Amniotic epithelial cell (primary cell): ENCODE measurements at regions not wholly inside any gene's neighbourhood (a gene's known extent, or its start where the extent isn't known, plus 50 kb on each side); places are given as distances from the start of the nearest gene placed in this dataset.

Source experiments
- DNase-seq: peaks from one replicate; pipeline ENCODE4 v3.0.0-alpha.2; 2010; ENCODE audit warnings: low read depth

- no peak for DNase-seq
These were observed 344.4 kb downstream of the CTTN start for GRCh38 chr11:70742553-70743291.

DNA sequence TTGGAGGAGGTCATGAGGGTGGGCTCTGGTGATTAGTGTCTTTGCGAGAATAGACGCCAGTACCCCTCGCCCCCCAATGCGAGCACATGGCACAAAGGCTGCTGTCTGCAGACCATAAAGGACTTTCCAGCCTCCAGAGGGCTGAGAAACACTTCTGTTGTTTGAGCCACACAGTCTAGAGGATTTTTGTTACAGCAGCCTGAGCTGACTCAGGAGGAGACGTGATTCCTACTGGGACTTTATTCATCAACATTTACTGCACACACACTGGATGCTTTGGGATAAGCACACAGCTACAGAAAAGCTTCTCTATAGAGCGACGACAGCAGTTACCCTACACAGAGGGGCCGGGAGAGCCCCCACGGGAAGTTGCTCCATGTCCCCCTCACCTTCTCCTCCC lies 345.0 kb downstream of the CTTN start:
- DNase-seq: no peak

DNA sequence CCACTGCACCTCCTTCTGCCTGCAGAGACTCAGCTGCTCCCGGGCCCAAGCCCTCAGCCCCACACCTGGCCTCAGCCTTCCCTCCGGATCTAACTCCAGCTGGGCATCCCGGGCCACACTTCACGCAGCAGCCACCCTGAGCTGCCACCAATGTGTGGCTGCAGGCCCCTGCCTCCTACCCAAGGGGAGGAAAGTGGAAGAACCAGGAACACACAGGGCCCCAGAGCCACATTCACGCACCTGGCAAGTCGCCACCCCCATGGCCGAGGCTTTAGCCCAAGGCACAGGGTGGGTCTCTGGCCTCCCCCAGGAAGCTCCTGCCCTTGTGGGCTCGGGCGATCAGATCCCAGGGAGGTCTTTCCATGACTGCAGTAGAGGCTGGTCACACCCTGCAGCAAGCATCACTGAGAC lies 345.6 kb downstream of the CTTN start:
- DNase-seq: no peak

- no peak for DNase-seq
These were observed 346.3 kb downstream of the CTTN start for GRCh38 chr11:70744396-70745185.

DNA sequence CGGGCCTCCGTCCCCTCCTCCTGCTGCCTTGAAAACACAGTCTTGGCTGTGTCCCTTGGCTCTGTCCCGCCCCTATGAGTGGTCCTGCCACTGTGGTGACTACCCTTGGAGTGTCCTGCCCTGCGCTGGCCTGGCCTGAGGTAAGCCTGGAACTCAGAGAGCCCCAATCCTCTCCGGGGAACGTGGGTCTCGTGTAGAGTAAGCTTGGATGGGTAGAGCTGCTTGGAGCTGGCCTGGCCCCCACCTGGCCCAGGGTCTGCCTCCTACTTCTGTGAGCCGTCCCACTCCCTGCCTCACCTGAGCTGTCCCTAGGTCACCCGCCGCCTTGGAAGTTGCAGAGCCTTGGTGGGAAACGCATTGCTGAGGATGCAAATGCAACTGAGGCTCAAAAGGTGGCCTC lies 347.1 kb downstream of the CTTN start:
- no peak for DNase-seq

DNA sequence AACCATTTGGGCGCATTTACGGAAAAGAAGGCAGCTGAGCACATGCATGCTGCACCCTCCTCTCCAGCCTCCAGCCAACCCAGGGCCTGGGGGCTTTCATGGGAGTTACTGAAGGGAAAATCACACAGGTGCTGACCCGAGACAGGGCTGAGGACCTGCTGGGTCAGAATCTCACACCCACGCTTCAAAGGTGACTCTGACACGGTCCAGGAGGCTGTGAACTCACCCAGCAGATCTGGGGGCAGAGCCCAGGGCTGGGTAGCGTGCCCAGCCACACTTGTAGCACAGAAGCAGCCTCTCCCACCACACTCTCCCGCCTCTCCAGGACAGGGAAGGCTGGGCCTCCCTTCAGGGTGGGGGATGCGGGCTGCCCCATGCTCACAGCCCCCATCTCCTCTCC lies 347.6 kb downstream of the CTTN start:
- no peak for DNase-seq

GRCh38 chr11:70746351-70746750 lies 348.0 kb downstream of the CTTN start:
- no peak for DNase-seq

DNA sequence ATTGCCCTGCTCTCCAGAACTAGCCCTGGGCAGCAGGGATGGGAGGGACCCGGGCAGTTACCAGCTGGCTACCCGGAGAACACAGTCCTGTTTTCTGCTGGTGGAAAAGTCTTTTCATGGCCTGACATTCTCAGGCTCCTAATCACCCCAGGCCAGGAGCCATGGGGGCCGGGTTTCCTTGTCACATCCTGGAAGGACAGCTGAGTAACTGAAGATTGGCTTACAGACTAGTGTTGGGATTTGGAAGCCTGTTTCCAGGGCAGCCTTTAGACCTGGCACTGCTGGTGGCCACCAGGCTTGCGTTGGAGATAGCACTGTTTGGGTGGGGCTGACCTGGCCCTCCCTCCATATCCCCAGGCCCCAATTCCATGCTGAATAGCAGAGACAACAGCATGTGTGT lies 349.0 kb downstream of the CTTN start:
- no peak for DNase-seq

- DNase-seq: no peak
These were observed 349.6 kb downstream of the CTTN start for GRCh38 chr11:70747921-70748320.

GRCh38 chr11:70751142-70751734 lies 352.9 kb downstream of the CTTN start:
- peak; percentile 9 for DNase-seq

DNA sequence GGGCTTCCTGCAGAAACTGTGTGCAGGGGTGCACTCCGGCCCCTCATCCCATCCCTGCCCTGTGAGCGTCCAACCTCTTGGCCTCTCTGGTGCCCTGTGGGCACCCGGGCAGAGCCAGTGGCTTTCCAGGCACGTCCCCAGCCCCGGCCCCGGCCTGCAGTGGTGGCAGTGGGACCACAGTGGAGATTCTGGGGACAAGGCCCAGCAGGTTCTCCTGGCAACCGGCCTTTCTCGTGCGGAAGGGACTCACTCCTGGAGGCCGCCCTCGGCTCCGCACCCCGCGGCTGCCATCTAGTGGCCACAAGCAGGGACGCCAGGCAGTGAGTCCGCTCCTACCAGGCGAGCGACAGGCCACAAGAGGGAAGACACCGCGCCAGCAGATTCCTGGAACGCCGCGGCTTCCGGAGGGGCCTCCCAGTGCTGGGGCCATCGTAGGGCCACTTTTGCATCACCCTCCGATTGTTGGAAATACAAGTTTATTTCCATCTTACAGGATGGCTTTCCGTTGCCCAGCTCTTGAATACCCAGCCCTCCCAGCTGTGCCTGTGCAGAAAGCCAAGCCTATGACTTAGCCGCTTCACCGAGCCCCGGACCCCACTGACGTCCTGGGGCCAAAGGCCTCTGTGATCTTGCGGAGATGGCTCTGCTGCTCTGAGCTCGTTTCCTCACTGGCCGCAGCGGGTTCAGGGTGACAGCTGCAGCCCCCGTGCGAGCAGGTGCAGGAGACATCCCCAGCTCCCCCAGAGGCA lies 357.3 kb downstream of the CTTN start:
- peak; percentile 21 for DNase-seq

GRCh38 chr11:70756341-70756740 lies 358.0 kb downstream of the CTTN start:
- DNase-seq: no peak

- DNase-seq: no peak
These were observed 358.4 kb downstream of the CTTN start for GRCh38 chr11:70756756-70757155.

DNA sequence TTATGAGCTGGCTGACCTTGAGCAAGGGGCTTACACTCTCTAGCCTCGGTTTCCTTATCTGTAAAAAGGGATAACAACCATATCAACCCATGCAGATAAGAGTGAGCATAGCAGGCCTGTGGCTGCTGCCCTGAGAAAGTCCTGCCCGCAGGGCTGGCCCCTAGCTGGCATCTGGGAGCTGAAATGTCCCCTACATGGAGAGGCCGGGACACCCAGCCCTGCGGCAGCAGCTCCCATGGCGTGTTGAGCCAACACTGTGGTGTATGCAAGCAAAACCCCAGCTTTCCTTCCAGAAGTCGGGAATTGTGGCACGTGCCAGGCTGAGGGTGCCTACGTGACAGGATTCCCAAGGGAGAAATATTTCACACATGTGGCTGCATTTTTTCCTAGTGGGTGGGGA lies 358.9 kb downstream of the CTTN start:
- no peak for DNase-seq

DNA sequence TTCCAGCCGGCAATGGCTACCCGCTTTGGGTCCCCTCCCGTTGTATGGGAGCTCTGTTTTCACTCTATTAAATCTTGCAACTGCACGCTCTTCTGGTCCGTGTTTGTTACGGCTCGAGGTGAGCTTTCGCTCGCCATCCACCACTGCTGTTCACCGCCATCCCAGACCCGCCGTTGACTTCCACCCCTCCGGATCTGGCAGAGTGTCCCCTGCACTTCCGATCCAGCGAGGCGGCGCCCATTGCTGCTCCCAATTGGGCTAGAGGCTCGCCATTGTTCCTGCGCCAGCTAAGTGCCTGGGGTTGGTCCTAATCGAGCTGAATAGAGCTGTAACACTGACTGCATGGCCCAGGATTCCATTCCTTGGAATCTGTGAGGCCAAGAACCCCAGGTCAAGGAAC lies 359.9 kb downstream of the CTTN start:
- DNase-seq: no peak

GRCh38 chr11:70759846-70760245 lies 361.5 kb downstream of the CTTN start:
- DNase-seq: no peak

- DNase-seq: no peak
These were observed 362.2 kb downstream of the CTTN start for GRCh38 chr11:70760416-70761020.

GRCh38 chr11:70761094-70761907 lies 363.0 kb downstream of the CTTN start:
- no peak for DNase-seq

DNA sequence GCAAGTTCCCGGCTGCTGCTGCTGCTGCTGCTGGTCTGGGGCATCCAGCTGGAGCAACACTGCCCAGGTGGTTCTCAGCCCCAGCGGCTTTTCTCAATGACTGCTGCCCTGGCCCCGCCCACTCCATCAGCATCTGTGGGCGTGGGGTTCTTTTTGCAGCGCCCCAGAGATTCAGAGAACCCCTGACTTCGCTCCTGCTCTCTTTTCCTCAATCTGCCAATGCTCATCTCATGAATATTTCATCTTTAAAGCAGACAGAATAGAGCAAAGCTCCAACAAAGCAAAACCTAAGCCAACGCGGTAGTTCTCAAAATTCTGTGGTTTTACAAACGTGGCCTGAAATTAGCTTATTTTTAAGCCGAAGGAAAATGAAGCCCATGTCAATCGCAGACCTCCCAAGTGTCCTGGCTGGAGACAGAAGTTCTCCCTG lies 363.6 kb downstream of the CTTN start:
- no peak for DNase-seq

GRCh38 chr11:70762810-70763209 lies 364.5 kb downstream of the CTTN start:
- no peak for DNase-seq

GRCh38 chr11:70763606-70764005 lies 365.3 kb downstream of the CTTN start:
- DNase-seq: no peak
